Smooth muscle cell (in vitro differentiated cells): ENCODE measurements at regions not wholly inside any gene's neighbourhood (a gene's known extent, or its start where the extent isn't known, plus 50 kb on each side); places are given as distances from the start of the nearest gene placed in this dataset.
"Not testable (repeated sequence)": the region's sequence is repeated elsewhere in the genome, so short reads cannot be mapped to it uniquely, and the experiment has no call there.

ENCODE experiments used
- DNase-seq: peaks from one replicate; lab custom pipeline; 2025; ENCODE audit not compliant: unreplicated experiment; lab: John Stamatoyannopoulos, UW
- H2AFZ ChIP-seq: fragments of 200-600 bp; sonication (generic); 2 replicates; pipeline ENCODE4 v1.6.0; 2016; ENCODE audit warnings: antibody characterized with exemption, low read depth, mild to moderate bottlenecking
- H3F3A ChIP-seq: fragments of 200-600 bp; sonication (generic); 2 replicates; pipeline ENCODE4 v1.6.0; 2017; ENCODE audit warnings: antibody characterized with exemption, low read depth
- H3K27ac ChIP-seq: fragments of 200-600 bp; sonication (generic); 2 replicates; pipeline ENCODE4 v1.5.1; 2016; ENCODE audit warnings: low read depth, mild to moderate bottlenecking
- H3K27me3 ChIP-seq: fragments of 200-600 bp; sonication (generic); 2 replicates; pipeline ENCODE4 v1.6.1; 2016; ENCODE audit warnings: low read depth, mild to moderate bottlenecking
- H3K36me3 ChIP-seq: fragments of 200-600 bp; sonication (generic); 2 replicates; pipeline ENCODE4 v1.5.1; 2016; ENCODE audit warnings: low read depth
- H3K4me1 ChIP-seq: fragments of 200-600 bp; sonication (generic); 2 replicates; pipeline ENCODE4 v1.5.1; 2016; ENCODE audit warnings: low read depth
- H3K4me2 ChIP-seq: fragments of 200-600 bp; sonication (generic); 2 replicates; pipeline ENCODE4 v1.6.0; 2016; ENCODE audit warnings: mild to moderate bottlenecking
- H3K4me3 ChIP-seq: fragments of 200-600 bp; sonication (generic); 2 replicates; pipeline ENCODE4 v1.5.1; 2016; ENCODE audit warnings: mild to moderate bottlenecking
- H3K79me2 ChIP-seq: fragments of 200-600 bp; sonication (generic); 2 replicates; pipeline ENCODE4 v1.6.0; 2016; ENCODE audit warnings: low read depth, mild to moderate bottlenecking
- H3K9ac ChIP-seq: fragments of 200-600 bp; sonication (generic); 2 replicates; pipeline ENCODE4 v1.6.0; 2016; ENCODE audit warnings: low read depth
- H3K9me3 ChIP-seq: fragments of 200-600 bp; sonication (generic); replicated peaks from 2 replicates; pipeline ENCODE4 v1.5.1; 2016; ENCODE audit warnings: low read depth
- H4K20me1 ChIP-seq: fragments of 200-600 bp; sonication (generic); 2 replicates; pipeline ENCODE4 v1.6.0; 2016; ENCODE audit warnings: low read depth
- CTCF ChIP-seq: fragments of 200-600 bp; sonication (generic); IDR thresholded peaks from 2 replicates; pipeline ENCODE4 v1.5.1; 2017; ENCODE audit warnings: borderline replicate concordance, mild to moderate bottlenecking, antibody characterized with exemption; ENCODE audit not compliant: insufficient read depth, poor library complexity, severe bottlenecking
- WGBS: methylation state at CpG from one replicate; pipeline ENCODE4 v1.1.7; 2016; ENCODE audit warnings: low lambda C conversion rate; 5-methylcytosine and 5-hydroxymethylcytosine counted together

DNA sequence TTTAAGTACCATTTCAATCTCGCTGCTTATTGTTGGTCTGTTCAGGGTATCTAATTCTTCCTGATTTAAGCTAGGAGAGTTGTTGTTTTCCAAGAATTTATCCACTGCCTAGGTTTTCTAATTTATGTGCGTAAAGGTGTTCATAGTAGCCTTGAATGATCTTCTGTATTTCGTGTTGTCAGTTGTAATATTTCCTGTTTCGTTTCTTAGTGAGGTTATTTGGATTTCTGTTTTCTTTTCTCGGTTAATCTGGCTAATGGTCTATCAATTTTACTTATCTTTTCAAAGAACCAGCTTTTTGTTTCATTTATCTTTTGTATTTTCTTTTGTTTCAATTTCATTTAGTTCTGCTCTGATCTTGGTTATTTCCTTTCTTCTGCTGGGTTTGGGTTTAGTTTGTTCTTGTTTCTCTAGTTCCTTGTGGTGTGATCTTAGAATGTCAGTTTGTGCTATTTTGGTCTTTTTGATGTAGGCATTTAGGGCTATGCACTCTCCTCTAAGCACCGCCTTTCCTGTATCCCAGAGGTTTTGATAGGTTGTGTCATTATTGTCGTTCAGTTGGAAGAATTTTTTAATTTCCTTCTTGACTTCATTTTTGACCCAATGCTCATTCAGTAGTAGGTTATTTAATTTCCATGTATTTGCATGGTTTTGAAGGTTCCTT lies 92.5 kb upstream of the CSRP2 start:
- 88% methylated on average over 7 of the region's 7 CpGs for WGBS
- H3K27me3 ChIP-seq, DNase-seq: not testable (repeated sequence)

DNA sequence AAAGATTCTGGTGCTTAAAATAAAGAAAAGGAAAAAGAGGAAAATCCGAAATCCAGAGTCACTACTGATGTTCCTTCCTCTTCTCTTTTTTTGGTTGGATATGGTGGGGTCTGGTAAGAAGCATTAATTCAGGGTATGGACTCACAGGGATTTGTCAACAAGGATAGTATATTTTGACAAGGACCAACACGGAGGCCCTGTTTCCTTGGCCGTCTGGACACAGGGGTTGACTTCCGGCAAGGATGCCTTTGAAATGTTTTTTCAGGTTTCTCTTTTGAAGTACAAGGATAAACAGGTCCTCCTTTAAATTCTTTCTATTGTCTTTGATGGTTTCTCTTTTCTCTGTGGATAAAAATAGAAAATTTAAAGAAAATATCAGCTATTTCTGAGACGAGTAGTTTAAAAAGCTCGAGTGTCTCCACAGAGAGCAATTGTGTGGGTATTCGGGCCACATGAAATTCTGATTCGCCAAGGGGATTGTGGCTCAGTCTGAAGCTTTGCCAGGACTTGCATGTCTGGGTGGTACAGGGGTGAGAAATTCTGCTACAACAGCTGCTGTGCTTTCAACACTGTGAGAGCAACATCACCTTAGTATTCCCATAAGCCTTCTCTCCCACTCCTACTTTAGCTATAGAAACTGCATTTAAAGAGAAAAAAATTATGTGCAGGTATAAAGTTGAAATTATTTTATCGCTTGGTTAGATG lies 88.5 kb upstream of the CSRP2 start:
- no peak for DNase-seq
- no peak overlapping the region for H3K4me3 ChIP-seq
- no peaks in the 10 kb centered on the region for H3K79me2 ChIP-seq
- H3K27me3 ChIP-seq, result no peaks in the 10 kb centered on the region
- peak overlapping the region; percentile 46 for H2AFZ ChIP-seq
- no peak overlapping the region for H3K9ac ChIP-seq
- no peaks in the 10 kb centered on the region for H4K20me1 ChIP-seq
- no peaks in the 10 kb centered on the region for H3K36me3 ChIP-seq
- no peaks in the 10 kb centered on the region for H3K4me1 ChIP-seq
- no peaks in the 10 kb centered on the region for H3F3A ChIP-seq
- no peak for TF ChIP-seq CTCF
- WGBS, result 63% methylated on average over 9 of the region's 9 CpGs
- no peaks in the 10 kb centered on the region for H3K9me3 ChIP-seq
- no peak overlapping the region for H3K4me2 ChIP-seq
- H3K27ac ChIP-seq, result no peak overlapping the region

More for the DNA sequence above, 92.5 kb upstream of the CSRP2 start:
- not testable (repeated sequence) for H3K79me2 ChIP-seq, H4K20me1 ChIP-seq, H3K4me1 ChIP-seq, H3K27ac ChIP-seq, H2AFZ ChIP-seq, H3F3A ChIP-seq, H3K9me3 ChIP-seq, H3K4me3 ChIP-seq, H3K9ac ChIP-seq, H3K4me2 ChIP-seq, H3K36me3 ChIP-seq

DNA sequence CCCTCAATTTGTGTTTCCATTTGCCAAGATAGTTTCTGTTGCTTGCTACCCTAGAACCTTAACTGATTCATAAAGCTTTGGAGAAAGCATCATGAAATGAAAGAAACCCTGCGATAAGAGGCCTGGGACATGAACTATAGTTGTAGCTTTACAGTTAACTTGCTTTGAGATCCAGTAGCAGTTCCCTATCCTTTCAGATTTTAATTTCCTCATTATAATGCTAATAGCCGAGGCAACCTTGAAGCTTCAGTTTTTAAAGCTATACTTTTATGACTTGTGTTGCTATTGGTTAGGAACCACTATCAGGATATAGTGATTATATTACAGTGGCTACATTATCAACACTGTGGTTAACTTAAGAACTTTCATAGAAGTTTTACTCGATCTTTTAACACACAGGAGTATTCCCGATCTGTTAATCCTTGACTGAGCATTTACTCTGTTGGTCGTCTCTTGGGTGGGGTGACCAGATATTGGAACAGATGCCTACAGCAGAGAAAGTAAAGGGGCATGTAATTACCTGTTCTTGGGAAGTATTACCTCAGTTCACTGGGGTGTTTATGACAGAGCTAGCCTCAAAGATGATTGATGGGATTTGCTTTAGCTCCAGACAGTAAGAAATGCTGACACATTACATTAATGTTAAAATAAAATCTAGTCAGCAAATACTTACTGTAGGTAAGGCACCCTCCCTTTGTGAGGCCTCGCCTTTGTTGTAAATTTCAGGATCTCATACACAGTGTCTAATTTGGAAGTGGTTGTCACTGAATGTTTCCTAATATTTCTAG lies 86.2 kb upstream of the CSRP2 start:
- Histone ChIP-seq H3K4me2 (no peak overlapping the region), H3F3A (no peaks in the 10 kb centered on the region), H3K27me3 (no peaks in the 10 kb centered on the region), H3K4me1 (no peaks in the 10 kb centered on the region), H3K27ac (no peak overlapping the region), H3K9ac (no peak overlapping the region), H3K36me3 (no peaks in the 10 kb centered on the region), H3K4me3 (no peak overlapping the region), H3K9me3 (no peaks in the 10 kb centered on the region), H4K20me1 (no peaks in the 10 kb centered on the region), H2AFZ (no peak overlapping the region), H3K79me2 (no peaks in the 10 kb centered on the region)
- 61% methylated on average over 6 of the region's 6 CpGs for WGBS
- DNase-seq, result no peak
- no peak for TF ChIP-seq CTCF

- H3F3A ChIP-seq, result no peaks in the 10 kb centered on the region
- no peak for DNase-seq
- no peaks in the 10 kb centered on the region for H3K79me2 ChIP-seq
- no peaks in the 10 kb centered on the region for H4K20me1 ChIP-seq
- no peak overlapping the region for H3K27ac ChIP-seq
- TF ChIP-seq CTCF, result no peak
- H3K4me3 ChIP-seq, result no peak overlapping the region
- H3K9ac ChIP-seq, result no peak overlapping the region
- H3K27me3 ChIP-seq, result no peaks in the 10 kb centered on the region
- no peaks in the 10 kb centered on the region for H3K9me3 ChIP-seq
- no peak overlapping the region for H3K4me2 ChIP-seq
- WGBS, result 82% methylated on average over 3 of the region's 3 CpGs
- H2AFZ ChIP-seq, result no peak overlapping the region
- H3K36me3 ChIP-seq, result no peaks in the 10 kb centered on the region
- no peaks in the 10 kb centered on the region for H3K4me1 ChIP-seq
These were observed 83.3 kb upstream of the CSRP2 start for GRCh38 chr12:76962099-76962498.
